ENCODE measurements at regions not wholly inside any gene's neighbourhood (a gene's known extent, or its start where the extent isn't known, plus 50 kb on each side); places are given as distances from the start of the nearest gene placed in this dataset.

DNA sequence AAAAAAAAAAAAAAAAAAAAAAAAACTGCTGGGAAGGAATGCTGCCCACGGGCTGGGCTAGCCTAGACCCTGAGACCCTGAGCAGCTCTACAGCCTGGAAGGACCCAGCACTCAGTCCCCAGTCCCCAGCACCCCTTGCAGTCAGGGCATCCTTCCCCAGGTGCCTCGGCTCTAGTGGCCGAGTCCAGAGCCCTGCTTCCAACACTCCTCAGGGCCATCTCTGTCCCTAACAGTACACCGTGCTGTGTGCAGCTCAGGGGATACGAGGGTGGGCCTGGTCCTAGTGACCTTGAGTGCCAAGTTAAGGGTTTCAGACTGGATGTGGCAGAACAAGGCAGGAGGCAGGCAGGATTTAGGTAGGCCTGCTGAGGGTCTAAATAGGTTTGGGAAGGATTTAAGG, 50.2 kb upstream of the LRP8 start:
- TF ChIP-seq CTCF (IDR thresholded peaks at IDR 0.05; ENCODE audit: extremely low read depth, low read depth, low read length) = no peak
- Histone ChIP-seq H3K9me3 (ENCODE audit: low read depth, low read length) (no peaks in the 10 kb centered on the region), H3K36me3 (ENCODE audit: insufficient read depth, low read length) (no peaks in the 10 kb centered on the region), H3K27ac (ENCODE audit: low read depth, low read length) (no peak overlapping the region), H3K79me2 (ENCODE audit: insufficient read depth, low read length) (no peaks in the 10 kb centered on the region), H3K4me2 (ENCODE audit: insufficient read depth, low read length) (no peak overlapping the region), H2AFZ (ENCODE audit: low read length) (no peak overlapping the region), H4K20me1 (ENCODE audit: insufficient read depth, low read length) (no peaks in the 10 kb centered on the region), H3K4me1 (ENCODE audit: insufficient read depth, low read length) (peaks cover 5% of the 10 kb centered on the region), H3K27me3 (ENCODE audit: insufficient read depth, low read length) (no peaks in the 10 kb centered on the region), H3K4me3 (ENCODE audit: insufficient read depth, low read length) (no peak overlapping the region)
- no peak for DNase-seq (ENCODE audit: insufficient read length, low spot score, missing footprints)

GRCh38 chr1:53378932-53379661, 51.2 kb upstream of the LRP8 start:
- Histone ChIP-seq H3K4me3 (ENCODE audit: insufficient read depth, low read length) (no peak overlapping the region), H3K4me1 (ENCODE audit: insufficient read depth, low read length) (peaks cover 5% of the 10 kb centered on the region), H3K27me3 (ENCODE audit: insufficient read depth, low read length) (peaks cover 5% of the 10 kb centered on the region), H2AFZ (ENCODE audit: low read length) (no peak overlapping the region), H3K36me3 (ENCODE audit: insufficient read depth, low read length) (no peaks in the 10 kb centered on the region), H4K20me1 (ENCODE audit: insufficient read depth, low read length) (no peaks in the 10 kb centered on the region), H3K27ac (ENCODE audit: low read depth, low read length) (no peak overlapping the region), H3K4me2 (ENCODE audit: insufficient read depth, low read length) (no peak overlapping the region), H3K9me3 (ENCODE audit: low read depth, low read length) (no peaks in the 10 kb centered on the region), H3K79me2 (ENCODE audit: insufficient read depth, low read length) (no peaks in the 10 kb centered on the region)
- no peak for DNase-seq (ENCODE audit: insufficient read length, low spot score, missing footprints)
- no peak for TF ChIP-seq CTCF (IDR thresholded peaks at IDR 0.05; ENCODE audit: extremely low read depth, low read depth, low read length)

DNA sequence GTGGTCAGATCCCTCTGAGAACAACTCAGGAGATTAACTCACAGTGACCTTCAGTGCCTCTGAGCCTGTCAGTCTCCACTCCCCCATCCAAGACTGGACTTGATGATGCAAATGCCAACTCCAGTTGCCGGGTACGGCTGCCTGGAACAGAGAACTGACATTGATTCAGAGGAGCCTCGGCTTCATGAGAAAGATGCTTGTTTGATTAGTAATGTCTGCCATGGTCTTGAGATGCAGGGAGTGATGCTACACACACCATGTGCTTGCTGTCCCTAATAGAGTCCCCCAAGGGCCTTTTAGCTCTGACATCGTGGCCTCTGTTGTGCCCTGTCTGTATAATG, 51.8 kb upstream of the LRP8 start:
- H3K9me3 ChIP-seq (ENCODE audit: low read depth, low read length) = no peaks in the 10 kb centered on the region
- no peak overlapping the region for H3K4me3 ChIP-seq (ENCODE audit: insufficient read depth, low read length)
- H3K4me1 ChIP-seq (ENCODE audit: insufficient read depth, low read length) = peaks cover 5% of the 10 kb centered on the region
- H3K27ac ChIP-seq (ENCODE audit: low read depth, low read length) = no peak overlapping the region
- H3K79me2 ChIP-seq (ENCODE audit: insufficient read depth, low read length) = no peaks in the 10 kb centered on the region
- H2AFZ ChIP-seq (ENCODE audit: low read length) = no peak overlapping the region
- no peak for TF ChIP-seq CTCF (IDR thresholded peaks at IDR 0.05; ENCODE audit: extremely low read depth, low read depth, low read length)
- peaks cover 10% of the 10 kb centered on the region for H3K27me3 ChIP-seq (ENCODE audit: insufficient read depth, low read length)
- DNase-seq (ENCODE audit: insufficient read length, low spot score, missing footprints) = no peak
- H3K4me2 ChIP-seq (ENCODE audit: insufficient read depth, low read length) = no peak overlapping the region
- H4K20me1 ChIP-seq (ENCODE audit: insufficient read depth, low read length) = no peaks in the 10 kb centered on the region
- H3K36me3 ChIP-seq (ENCODE audit: insufficient read depth, low read length) = no peaks in the 10 kb centered on the region

- no peak for DNase-seq (ENCODE audit: insufficient read length, low spot score, missing footprints)
- Histone ChIP-seq H4K20me1 (ENCODE audit: insufficient read depth, low read length) (no peaks in the 10 kb centered on the region), H3K36me3 (ENCODE audit: insufficient read depth, low read length) (no peaks in the 10 kb centered on the region), H2AFZ (ENCODE audit: low read length) (no peak overlapping the region), H3K9me3 (ENCODE audit: low read depth, low read length) (no peaks in the 10 kb centered on the region), H3K4me3 (ENCODE audit: insufficient read depth, low read length) (no peak overlapping the region), H3K27me3 (ENCODE audit: insufficient read depth, low read length) (peaks cover 10% of the 10 kb centered on the region), H3K79me2 (ENCODE audit: insufficient read depth, low read length) (no peaks in the 10 kb centered on the region), H3K27ac (ENCODE audit: low read depth, low read length) (no peak overlapping the region), H3K4me1 (ENCODE audit: insufficient read depth, low read length) (peaks cover 5% of the 10 kb centered on the region), H3K4me2 (ENCODE audit: insufficient read depth, low read length) (no peak overlapping the region)
- TF ChIP-seq CTCF (IDR thresholded peaks at IDR 0.05; ENCODE audit: extremely low read depth, low read depth, low read length) = no peak
Measured at GRCh38 chr1:53380296-53380695, 52.4 kb upstream of the LRP8 start.
